T follicular helper cell (primary cell): ENCODE measurements at regions not wholly inside any gene's neighbourhood (a gene's known extent, or its start where the extent isn't known, plus 50 kb on each side); places are given as distances from the start of the nearest gene placed in this dataset.

Experiments used
- DNase-seq: peaks from one replicate; pipeline ENCODE4 v3.0.0-alpha.2; 2020; ENCODE audit warnings: low read depth

DNA sequence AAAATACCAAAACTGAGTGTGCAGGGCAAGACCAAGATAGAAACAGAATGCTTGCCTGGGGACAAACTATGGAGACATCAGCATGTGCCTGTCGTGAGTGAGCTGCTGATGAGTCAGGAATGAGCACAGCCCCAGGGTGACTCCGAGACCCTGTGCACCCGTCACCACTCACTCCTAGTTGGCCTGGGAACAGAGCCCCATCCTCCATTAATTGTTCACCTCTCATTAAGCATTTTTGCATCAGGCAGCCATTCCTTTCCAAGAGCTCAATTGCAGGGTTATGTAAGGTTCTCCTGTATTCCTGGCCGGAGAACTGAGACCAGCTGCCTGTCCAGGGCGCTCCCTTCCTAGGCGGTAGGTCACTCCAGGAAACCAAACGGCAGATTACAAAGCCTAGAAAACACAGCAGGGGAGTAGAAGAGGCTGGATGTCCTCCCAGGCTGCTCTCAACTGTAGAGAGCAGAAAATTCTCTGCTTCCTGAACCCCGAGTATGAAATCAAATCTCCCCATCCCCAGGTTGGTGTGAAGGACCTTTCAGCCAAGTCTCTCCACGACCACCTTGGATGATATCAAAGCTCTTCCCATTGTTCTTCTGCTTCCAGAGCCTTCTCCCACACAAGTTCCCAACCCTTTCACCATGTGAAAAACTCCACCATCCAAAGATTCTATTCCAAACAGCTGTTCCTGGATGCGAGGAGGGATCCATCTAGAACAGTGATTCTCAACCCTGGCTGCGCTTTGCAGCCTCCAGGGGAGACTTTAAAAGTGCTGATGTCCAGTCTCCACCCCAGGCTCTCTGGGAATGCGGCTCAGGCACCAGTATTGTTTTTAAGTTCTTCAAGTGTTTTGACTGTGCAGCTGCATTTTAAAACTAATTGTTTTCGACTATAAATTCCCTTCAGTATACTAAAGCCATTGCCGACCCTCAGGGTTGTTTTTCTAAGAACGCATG is 532.6 kb upstream of the JARID2 start:
- DNase-seq, result no peak

DNA sequence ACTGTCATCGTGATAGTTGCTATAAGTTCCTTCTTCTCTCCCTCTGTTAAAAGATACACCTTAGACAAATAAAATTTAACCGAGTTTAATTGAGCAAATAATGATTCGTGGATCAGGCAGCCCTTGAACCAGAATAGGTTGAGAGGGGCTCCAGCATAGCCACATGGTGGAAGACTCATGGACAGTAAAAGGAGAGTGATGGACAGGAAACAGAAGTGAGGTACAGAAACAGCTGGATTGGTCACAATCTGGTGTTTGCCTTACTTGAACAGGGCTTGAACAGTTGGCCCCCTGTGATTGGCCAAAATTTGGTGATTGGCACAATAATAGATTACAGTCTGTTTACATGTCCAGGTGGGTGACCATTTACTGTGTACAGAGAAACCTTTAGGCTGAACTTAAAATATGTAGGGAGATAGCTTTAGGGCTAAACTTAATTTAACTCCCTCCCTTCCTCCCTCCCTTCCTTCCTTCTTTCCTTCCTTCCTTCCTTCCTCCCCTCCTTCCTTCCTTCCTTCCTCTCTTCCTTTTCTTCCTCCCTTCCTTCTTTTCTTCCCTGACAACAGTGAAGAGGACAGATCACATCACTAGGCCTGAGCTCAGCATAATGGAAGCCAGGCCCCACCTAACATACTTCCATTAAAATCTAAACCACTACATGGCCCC is 531.8 kb upstream of the JARID2 start:
- no peak for DNase-seq

DNA sequence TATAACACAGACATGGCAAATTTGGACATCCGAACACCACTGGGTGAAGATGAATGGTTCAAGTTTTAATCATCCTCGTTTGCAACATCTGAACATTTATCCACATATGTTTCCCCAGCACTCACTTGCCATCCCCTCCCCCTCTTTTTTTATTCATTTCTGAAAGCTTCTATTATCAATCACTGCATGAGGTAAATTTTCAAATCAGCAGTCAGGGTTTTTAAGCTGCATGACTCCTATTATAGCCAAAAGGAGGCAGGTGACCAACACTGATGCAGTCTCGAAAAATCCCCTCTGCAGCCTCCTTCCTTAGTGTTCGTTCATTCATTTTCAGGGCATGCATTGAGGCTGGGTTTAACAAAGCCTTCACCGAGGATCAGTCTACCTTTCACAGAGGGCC is 530.8 kb upstream of the JARID2 start:
- no peak for DNase-seq

DNA sequence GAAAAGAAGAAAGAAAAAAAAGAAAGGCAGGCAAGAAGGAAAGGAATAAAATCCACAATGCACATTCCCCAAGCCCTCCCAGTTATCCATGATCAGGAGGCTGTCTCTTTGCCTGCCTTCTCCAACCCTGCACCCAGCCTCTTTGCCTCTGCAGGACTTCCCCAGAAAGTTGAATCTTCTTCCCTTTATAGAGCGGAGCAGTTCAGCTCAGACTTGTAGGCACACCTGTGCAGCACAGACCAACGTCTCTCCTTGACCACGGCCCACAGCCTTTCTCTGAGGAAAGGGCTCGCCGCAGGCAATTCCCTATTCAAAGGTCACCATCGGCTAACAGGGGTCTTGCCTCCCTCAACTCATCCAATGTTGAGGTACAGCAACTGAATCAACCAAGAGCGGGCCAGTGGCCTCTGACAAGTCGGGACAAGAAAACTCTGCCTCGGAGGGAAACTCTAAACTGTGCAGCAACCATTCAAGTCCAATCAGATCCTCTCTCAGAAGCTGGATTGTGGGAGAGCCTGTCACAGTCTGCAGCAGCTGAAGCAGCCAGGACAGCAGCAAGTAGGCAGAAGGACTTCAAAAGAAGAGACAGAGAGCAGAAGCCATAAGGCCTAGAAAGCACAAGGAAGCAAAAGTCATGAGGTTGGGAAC is 529.2 kb upstream of the JARID2 start:
- no peak for DNase-seq

DNA sequence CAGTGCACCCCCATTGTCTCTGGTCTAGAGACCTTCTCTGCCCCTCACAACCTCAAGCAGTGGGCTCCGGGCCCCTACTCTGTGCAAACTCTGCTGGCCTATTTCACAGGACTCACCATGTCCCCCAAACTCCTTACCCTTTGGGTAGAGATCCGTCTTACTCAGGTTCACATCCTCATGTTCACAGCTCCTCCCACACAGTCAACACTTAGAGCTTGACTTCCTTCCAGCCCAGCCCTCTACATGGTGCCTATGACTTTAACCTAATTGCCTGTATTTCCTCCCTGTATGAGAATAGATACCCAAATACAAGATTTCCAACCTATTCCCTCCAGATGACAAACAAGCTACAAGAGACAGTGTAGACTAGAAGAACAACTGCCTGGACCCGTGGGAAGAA is 528.6 kb upstream of the JARID2 start:
- no peak for DNase-seq

DNA sequence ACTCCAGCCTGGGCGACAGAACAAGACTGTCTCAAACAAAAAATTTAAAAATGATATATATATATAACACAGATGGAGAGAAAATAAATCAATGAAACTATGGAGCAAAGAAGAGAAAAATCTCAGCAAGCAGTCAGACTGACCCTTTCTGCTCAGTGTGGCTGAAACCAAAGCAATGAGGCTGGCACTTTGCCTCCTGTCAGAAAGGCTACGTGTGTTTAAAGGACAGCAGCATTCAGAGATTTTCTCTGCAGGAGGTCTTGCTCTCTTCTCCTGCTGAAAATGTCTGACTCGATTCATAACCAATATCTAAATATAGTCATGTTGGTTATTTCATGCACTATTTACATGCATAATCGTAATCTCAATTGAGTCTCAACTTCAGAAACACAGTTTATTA is 527.0 kb upstream of the JARID2 start:
- DNase-seq, result no peak

DNA sequence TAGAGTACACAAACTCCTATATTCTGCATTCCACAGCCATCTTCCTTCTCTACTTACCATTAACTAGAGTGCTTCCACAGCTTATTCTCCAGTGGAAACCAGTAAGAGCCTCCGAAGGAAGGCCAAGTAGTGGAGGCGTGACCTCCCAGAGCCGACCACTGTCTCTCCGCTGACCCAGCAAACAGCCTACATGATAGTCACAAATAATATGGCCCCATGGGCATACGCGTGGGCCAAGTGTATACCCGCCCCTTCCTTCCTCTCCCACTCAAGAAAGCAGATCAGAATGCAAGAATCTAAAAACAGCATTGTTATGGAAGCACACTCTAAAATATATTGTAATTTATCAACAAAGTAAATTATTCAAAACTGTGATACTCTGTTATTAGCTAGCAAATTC is 526.6 kb upstream of the JARID2 start:
- DNase-seq, result no peak

DNA sequence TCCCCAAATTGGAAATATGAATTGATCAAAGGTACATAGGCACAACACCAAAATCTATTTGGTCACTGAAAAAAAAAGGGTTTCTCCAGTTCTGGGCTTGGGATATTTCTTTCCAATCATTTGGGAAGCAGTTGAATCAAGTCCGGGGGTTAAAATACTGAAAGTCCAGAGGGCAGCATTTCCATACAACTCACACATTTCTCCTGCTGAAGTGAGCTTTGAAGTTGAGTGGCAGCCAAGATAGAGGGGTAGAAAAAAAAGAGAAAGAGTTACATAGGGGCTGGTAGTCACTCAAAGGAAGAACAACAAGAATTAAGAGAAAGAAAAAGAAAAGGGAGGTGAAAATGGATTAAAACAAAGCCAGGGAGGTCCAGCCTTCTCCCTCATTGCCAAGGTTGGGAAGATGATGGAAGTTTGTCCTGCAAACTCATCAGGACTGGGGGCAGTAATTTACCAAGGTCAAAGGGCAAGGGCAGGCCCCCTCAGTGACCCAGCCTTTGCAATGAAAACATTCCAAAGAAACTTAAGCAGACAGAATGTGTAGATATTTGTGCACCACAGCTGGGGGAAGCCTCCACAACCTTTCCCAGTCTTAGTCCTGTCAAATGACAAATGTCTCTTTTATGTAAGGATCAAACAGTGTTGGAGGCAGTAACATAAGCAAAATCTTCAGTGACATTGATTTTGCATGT is 525.3 kb upstream of the JARID2 start:
- DNase-seq, result no peak

DNA sequence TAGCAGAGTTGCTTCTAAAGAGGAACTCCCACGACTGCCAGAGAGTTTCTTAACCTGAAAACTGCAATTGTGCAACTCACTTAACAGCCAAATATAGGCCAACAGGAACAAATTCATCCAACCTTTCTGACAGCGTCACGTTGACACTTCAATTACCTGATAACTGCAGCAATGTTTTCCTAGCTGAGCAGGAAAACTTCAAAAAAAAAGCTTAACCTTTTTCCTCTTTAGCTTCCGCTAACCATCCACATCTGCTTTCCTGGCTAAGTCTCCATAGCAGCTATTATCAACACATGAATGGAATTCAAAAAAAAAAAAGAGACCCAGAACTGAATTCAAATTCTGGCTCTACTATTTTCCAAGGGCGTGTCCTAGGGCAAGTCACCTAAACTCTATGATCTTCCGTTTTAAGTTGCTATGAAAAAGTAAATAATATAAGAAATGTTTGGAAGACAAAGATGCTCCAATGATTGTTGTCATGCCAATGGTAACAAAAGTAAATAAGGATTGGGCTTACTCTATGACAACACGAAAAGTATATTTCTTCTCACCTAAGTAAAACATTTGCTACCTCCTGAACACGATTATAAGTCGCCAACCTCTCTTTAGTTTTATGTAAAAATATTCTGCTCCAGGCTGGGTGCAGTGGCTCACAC is 524.6 kb upstream of the JARID2 start:
- DNase-seq, result no peak

DNA sequence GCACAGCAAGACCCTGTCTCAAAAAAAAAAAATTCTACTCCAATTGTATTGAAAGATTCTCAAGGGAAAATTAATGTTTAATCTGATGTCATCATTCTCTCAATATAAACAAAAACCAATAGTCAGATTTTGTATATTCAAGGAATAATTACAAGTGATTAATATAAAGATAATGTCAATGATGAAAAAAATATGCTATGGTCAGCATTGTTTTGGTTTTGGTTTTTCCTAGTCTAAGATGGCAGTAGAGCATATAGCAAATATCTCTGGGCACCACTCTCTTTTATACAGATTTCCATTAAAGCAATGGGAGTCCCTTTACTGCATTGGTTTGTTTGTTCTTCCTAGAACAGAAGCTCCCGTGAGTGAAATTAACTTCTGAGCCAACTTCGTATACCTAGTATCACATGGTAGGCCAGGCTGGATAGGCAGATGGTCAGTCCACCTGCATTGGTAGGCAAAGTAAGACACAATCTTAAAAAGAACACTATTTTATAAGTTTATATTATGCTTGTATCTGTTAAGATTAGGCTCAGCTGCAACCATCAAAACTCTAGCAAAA is 523.8 kb upstream of the JARID2 start:
- no peak for DNase-seq

DNA sequence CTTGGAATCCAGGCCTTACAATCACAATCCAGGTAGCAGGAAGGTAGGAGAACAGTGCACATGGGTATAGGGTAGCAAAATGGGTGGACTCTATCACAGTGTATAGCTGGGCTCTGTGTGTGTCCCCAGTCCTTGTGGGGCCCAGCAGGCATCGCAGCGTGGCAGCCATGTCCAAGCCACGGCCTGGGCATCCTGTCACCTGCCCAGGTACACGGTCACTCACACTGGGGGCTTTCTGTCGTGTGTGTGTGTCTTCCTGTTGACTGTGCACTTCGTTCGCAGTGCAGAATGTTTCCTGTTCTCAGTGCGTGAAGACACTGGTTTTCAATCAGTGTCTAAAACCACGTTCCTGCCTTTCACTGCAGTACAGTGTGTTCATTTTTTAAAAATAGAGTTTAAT is 523.2 kb upstream of the JARID2 start:
- no peak for DNase-seq

DNA sequence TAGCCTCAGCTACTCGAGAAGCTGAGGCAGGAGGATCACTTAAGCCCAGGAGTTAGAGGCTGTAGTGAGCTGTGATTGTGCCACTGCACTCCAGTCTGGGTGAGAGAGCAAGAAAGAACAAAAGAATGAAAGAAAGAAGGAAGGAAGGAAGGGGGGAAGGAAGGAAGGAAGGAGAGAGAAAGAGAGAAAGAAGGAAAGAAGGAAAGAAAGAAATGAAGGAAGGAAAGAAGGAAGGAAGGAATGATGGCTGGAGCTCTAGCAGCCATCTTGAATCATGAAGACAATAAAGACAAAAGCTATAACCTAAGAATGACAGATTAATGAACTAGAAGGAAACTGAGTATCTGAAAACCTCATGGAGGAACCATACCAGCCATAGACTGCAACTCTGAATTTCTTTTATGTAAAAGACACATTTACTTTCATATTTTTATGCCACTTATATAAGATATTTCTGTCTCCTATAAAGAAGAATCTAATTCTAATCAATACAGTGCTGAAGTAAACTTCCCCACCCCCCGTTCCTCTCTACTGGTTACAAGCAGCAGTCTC is 522.3 kb upstream of the JARID2 start:
- no peak for DNase-seq

DNA sequence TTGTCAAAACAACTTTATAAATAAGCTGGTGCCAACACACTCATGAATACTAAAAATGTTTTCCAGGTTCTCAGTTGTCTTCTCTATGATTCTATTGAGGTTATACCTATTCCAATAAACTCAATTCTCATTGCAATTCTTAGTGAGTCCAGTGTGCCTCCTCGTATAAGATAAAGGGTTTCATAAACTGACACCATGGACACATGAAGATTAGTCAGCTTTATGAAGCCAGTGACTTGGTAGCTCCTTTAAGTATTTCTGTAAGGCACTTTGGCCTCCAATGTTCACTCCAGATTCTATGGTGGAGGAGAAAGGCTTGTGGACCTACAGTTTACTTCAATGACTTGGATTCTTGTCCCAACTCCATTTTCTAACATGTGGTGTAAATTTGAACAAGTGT is 521.3 kb upstream of the JARID2 start:
- no peak for DNase-seq

DNA sequence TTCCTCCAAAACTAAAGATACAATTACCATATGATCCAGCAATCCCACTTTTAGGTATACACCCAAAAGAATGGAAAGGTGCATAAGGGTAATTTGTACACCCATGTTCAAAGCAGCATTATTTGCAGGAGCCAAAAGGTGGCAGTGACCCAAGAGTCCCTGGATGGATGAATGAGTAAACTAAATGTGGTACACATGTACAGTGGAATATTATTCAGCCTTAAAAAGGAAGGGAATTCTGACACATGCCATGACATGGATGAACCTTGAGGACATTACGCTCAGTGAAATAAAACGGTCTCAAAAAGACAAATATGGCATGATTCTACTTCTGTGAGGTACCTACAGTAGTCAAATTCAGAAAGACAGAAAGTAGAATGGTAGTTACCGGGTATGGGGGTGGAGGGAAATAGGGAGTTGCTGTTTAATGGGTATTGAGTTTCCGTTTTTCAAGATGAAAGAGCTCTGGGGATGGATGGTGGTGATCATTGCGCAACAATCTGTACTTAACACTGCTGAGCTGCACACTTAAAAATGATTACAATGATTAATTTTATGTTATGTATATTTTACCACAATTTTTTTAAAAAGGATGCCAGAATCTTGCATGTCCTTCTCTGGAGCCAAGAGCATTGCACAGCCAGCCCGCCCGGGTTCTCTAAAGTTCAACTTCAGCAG is 518.9 kb upstream of the JARID2 start:
- no peak for DNase-seq

DNA sequence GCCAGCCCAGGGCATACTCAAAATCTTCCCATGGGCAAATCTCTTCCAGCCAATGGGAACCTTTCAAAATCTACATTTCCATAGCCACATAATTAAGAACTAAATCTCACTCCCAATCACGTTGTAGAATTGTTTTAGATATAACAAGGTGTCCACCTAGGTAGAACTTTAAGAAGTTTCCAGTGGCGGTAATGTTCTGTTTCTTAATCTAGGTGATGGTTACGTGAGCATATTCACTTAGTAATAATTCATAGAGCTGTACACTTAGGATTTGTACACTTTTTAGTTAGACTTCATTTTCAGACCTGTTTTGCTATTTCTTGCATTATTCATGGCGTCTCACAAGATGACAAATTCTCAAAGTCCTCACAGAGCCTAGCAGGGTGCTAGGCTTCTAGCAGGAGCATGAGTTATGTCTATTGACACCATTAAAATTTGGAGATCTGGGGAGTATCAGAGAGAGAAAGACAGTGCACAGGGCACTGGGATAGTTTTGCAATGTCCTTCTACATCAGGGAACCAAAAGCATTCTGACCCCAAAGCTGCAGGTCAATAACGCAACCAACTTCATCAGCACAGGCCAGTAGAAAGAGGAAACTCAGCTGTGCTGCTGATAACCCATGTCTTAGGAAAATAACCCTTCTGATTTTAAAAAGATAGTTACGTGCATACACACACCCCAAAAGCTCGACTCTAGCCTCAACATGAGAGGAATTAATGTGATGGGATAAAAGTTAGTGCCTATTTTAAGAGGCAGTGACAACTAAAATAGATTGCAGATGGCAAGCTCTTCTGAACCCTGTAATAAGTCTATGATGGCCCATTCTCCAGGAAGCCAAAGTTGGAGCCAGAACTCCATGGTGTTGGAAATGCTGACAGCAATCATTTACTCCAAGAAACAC is 518.1 kb upstream of the JARID2 start:
- DNase-seq, result no peak

DNA sequence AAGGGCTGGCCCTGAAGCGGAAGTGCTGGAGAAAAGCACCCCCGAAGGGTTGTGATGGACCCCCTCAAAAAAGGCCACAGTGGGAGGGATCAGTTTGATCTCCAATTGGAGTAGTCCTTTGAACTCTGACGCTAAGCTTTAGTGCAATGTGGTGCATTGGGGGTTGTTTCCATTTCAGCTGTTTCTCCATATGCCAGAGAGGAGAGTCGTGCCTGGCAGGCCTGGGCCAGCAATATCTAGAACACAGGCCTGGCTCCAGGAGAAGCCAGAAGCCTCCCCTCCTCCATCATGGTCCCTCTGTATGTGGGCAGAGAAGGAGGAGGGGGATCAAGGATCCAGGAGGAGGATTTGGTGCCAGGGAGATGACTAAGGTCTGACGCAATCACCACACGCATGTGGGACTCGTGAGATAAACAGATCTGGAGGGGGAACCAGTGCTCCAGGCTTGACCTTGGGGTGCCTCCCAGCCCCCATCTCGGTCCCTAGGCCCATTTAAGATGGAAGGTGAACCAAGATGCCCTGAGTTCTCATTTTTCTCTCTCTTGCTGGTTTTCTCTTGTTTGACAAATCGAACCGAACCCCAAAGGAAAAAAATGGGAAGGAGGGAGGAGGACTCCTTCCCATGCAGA is 517.4 kb upstream of the JARID2 start:
- DNase-seq, result no peak

DNA sequence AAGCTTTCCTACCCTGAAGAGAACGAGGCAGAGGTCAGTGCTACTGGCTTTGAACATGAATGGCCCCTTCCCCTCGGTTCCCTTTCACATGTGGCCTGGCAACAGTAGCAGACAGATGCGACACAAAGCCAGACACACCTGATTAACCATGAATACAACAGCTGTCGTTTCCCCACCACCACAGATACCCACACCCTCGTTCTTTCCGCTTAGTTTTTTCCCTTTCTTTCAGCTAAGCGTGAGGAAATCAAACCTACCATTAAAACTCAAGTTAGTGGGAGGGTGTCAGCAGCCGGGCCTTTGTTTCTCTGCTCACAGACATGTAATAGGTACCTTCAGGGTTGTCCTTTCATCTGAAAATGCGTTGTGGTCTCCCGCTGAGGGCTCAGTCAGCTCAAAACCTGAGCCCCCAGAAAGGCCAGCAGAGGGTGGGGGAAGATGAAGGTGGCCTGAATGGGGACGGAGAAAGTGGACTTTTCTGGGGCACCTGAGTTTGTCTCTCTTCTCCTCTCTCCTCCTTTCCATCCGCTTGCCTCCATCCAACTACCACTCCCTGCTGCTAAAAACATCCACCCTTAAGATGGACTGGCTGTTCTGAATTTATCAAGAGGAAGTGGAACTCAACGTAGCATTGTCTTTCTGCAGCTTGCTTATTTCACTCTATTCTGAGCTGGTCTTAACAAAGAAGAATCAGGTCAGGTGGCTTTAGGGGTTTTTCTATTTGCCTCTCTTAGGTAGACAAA is 516.6 kb upstream of the JARID2 start:
- DNase-seq, result no peak

DNA sequence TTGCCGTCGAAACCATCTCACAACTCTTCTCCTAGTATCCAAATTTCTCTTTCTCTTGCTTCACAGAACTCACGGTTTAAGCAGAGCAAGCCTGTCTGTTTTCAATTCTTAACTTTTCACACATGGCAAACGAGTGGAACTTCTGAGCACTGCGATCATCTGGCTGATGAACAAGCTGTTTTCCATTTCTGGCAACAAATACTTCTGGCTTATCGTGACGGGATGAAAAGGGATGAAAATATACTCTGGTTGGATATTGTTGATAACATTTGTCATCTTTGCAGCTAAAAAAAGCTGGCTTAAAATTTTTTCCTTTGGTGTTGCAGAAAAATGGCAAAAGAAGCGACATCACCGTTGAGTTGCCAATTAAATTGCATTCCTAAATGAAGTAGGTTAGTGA is 515.2 kb upstream of the JARID2 start:
- no peak for DNase-seq
